LHCN-M2 (cell line): ENCODE measurements at regions not wholly inside any gene's neighbourhood (a gene's known extent, or its start where the extent isn't known, plus 50 kb on each side); places are given as distances from the start of the nearest gene placed in this dataset.
"Not testable (repeated sequence)": the region's sequence is repeated elsewhere in the genome, so short reads cannot be mapped to it uniquely, and the experiment has no call there.

Source experiments
- DNase-seq: peaks from one replicate; pipeline ENCODE4 v3.0.0-alpha.2; 2012; ENCODE audit warnings: low read depth

DNA sequence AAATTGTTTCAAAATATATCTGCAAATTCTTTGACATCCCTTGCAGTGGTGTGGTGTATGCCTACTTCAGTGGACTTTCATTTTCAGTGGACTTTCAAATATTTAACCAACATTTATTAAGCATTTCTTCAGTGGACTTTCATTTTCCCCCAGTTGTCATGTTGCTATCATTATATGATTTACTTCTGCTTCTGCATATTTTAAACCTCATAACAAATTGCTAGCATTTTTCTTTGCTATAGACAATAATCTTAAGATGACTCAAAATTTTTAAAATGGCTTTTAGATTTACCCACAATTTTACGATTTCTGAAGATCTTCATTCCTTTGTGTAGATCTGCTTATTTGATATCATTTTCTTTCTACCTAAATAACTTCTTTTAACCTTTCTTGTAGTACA is 592.7 kb upstream of the SLC35B3 start:
- no peak for DNase-seq

GRCh38 chr6:9025796-9026394 is 590.5 kb upstream of the SLC35B3 start:
- no peak for DNase-seq

GRCh38 chr6:9025228-9025627 is 589.9 kb upstream of the SLC35B3 start:
- DNase-seq: no peak

- DNase-seq: not testable (repeated sequence)
These were observed 588.9 kb upstream of the SLC35B3 start for GRCh38 chr6:9024246-9024645.

DNA sequence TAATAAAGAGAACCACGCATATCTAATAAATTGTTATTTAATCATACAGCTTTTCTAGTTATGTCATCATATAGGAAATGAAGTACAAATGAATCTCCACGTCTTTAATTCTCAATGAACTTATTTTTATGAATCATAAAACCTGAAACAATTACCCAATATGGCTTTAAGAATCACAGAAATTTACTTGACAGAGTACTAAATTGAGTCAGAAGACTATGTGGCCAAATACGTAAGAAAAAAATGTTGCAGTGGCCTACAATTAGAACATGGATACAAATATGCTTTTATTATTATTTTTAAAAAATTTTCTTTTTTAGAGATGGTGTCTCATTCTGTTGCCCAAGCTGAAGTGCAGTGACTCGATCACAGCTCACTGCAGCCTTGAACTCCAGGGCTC is 584.7 kb upstream of the SLC35B3 start:
- no peak for DNase-seq

GRCh38 chr6:9009931-9010330 is 574.6 kb upstream of the SLC35B3 start:
- DNase-seq: no peak

DNA sequence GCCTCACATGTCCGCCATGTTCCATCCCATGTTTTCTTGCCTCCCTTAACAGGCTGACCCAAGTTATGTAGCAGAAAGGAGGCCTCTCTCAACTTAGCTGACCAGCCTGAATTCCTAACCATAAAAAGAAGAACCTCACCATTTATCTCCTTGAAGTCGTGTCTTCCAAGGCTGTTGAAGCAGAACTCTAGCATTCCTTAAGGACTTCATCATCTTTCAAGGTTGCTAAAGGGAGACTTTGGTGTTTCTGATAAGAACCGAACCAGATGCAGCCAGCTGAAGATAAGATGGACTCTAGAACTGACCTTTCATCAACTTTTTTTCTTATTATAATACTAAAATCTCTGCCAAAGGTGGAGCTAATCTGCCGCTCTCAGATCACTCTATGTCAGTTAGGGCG is 571.7 kb upstream of the SLC35B3 start:
- DNase-seq: no peak

- DNase-seq: no peak
These were observed 567.5 kb upstream of the SLC35B3 start for GRCh38 chr6:9002833-9003232.

GRCh38 chr6:8995156-8995555 is 559.8 kb upstream of the SLC35B3 start:
- DNase-seq: no peak

DNA sequence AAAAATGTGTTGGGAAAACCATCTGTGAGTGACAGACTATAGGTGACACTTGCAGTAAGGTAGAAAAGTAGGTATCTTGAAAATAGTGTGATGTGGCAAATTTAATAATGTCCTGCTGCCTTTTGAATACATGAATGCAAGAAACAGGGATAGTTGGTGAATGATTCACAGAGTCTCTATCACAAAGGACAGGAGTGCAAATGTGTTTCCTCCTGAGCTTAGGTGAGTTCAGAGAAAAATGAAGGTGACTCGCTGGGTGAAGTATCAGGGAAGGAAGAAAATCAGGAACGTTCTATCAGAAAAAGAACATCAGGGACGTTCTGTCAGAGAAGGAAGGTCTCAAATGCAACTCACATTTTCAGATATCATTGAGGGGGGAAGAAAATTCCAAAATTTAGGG is 557.8 kb upstream of the SLC35B3 start:
- DNase-seq: no peak

- DNase-seq: no peak
These were observed 556.5 kb upstream of the SLC35B3 start for GRCh38 chr6:8991844-8992243.

DNA sequence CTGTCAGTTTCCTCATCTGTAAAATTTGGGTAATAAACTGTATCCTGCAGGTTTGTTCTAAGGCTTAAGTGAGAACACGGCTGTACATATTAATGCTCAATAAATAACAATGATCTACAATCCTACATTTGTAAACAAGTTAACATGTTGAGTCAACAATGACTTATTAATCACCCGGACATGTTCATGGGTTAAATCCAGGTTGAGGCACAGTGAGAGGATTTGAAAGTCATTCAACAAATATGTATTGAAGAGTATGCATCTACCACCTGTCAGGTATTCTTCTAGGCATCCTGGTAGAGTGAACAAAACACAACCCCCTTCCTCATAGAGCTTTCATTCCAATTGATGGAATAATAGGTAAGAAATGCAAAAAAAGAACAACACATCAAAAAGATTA is 554.7 kb upstream of the SLC35B3 start:
- no peak for DNase-seq

- DNase-seq: peak; percentile 52
These were observed 547.9 kb upstream of the SLC35B3 start for GRCh38 chr6:8983202-8983688.

DNA sequence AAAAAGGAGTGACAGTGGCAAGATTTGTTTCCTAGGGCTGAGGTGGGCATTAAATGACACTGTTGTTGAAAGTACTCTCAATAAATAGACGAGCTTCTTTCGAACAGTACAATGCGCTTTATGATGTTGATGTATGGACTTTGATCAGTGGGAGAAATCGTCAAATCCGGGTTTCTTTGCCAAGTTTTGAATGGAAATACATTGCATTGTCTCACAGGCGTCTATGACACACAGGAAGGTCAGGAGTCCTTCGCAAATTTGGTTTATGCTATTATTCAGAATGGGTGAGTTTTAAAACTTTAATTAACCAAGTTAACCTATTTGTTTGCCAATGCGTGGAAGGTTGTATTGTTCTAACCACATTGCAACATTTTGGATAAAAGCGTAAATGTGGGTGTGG is 547.3 kb upstream of the SLC35B3 start:
- no peak for DNase-seq

GRCh38 chr6:8973395-8973794 is 538.0 kb upstream of the SLC35B3 start:
- no peak for DNase-seq

DNA sequence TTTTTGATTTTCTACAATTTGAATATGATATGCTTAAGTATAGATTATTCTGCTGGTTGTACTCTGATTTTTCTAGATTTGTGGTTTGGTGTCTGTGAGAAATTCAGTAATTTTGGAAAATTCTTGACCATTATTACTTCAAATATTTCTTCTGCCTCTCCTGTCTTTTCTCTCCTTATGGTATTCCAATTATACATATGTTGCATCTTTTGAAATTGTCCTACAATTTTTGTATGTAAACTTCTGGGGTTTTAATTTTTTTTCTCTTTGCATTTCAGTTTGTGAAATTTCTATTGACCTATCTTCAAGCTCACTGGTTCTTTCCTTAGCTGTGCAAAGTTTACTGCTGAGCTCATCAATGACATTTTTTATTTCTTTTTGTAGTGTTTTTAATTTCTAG is 534.4 kb upstream of the SLC35B3 start:
- DNase-seq: no peak

GRCh38 chr6:8958894-8959511 is 523.7 kb upstream of the SLC35B3 start:
- no peak for DNase-seq

DNA sequence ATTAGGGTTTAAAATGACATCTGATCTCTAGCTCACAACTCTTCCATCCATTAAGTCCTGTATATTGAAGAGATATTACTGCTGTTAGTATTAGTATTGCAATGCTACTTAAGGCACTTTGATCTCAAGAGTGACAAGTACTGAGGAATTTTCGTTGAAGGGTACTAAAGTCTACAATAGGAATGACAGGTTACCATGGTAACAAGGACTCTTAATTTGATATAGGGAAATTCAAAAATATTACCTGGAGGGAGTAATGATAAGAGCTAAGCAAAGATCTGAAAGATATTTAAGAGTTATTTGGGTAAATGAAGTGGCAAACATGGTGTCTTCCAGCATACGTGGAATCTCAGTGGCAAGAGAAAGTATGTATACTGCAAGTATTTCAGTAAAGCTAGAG is 518.0 kb upstream of the SLC35B3 start:
- no peak for DNase-seq

DNA sequence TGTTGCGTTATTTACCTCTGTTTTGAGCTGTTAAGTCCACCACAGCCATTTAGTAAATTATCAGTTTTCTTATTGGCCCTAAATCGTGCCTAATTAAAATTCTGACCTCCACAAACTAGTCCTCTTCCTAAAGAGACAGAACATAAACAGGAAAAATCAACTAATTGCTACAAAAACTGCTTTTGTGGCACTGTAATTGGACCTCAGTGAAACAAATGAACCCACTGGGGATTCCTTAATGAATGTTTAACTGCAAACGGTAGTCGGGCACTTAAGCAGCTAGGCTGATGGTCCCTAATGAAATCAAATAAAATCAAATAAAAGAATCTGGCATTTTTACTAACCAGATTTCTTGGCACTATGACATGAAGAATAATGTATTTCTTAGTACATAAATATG is 513.4 kb upstream of the SLC35B3 start:
- no peak for DNase-seq

DNA sequence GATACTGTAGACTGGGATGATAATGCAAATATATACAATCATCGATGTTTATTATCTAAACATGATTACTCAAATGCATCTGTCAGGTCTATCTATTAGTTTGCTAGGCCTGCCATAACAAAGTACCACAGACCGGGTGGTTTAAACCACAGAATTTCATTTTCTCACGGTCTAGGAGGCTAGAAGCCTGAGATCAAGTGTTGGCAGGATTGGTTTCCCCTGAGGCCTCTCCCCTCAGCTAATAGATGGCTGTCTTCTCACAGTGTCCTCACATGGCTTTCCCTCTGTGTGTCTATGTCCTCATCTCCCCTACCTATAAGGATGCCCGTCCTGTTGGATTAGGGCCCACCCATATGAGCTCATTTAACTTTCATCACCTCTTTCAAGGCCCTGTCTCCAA is 512.6 kb upstream of the SLC35B3 start:
- no peak for DNase-seq

DNA sequence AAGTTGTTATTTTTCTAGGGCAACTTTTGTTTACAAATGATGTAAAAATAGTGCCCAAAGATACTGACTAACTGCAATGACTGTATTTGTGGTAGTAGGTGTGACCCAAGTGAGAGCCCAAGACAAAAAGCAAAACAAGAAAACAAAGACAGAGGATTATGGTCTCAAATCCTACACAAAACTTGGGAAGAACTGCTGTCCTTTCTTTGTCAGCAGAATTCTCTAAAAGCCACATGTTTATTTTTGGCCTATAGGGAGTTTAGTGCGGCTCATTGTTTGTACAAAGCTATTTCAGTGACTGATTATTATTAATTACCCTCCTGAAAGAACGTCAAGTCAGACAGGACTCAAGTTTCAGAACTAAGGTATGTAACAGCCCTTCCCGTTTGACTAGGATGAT is 509.2 kb upstream of the SLC35B3 start:
- DNase-seq: no peak

DNA sequence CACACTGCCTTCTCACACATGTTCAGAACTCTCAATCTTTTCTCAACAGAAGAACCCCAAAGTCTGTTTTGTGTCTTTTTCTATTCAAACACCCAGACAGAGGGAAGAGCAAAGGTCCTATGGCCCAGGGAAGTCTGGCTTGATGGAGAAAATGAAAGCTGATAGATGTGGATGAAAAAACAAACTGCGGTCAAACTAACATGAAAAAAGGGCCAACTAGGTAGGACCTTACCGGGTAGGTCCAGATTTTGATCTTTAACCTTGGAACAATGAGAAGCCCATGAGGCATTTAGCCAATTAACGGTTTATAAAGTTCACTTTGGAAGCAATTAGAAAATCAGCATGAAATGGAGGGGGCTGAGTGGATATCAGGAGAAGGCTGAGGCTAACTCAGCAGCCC is 507.7 kb upstream of the SLC35B3 start:
- no peak for DNase-seq

- DNase-seq: no peak
These were observed 506.2 kb upstream of the SLC35B3 start for GRCh38 chr6:8941577-8941976.

GRCh38 chr6:8940356-8940755 is 505.0 kb upstream of the SLC35B3 start:
- DNase-seq: no peak
